ES-I3 (cell line): ENCODE measurements at regions not wholly inside any gene's neighbourhood (a gene's known extent, or its start where the extent isn't known, plus 50 kb on each side); places are given as distances from the start of the nearest gene placed in this dataset.
"Not testable (repeated sequence)": the region's sequence is repeated elsewhere in the genome, so short reads cannot be mapped to it uniquely, and the experiment has no call there.

Experiments
- H3K36me3 ChIP-seq: 2 replicates; pipeline ENCODE4 v1.6.1; 2013; ENCODE audit warnings: mild to moderate bottlenecking, low read length, control low read depth, moderate library complexity; ENCODE audit not compliant: insufficient read depth
- H3K4me1 ChIP-seq: 2 replicates; pipeline ENCODE4 v1.6.1; 2013; ENCODE audit warnings: mild to moderate bottlenecking, control low read depth, low read length; ENCODE audit not compliant: insufficient read depth
- H3K9ac ChIP-seq: 2 replicates; pipeline ENCODE4 v1.6.1; 2013; ENCODE audit warnings: low read depth, mild to moderate bottlenecking, low read length, moderate library complexity
- H3K9me3 ChIP-seq: 2 replicates; pipeline ENCODE4 v1.6.1; 2013; ENCODE audit warnings: mild to moderate bottlenecking, low read length, moderate library complexity; ENCODE audit not compliant: control insufficient read depth, insufficient read depth

GRCh38 chr5:158510479-158510878 lies 589.2 kb downstream of the EBF1 start:
- Histone ChIP-seq H3K4me1 (no peaks in the 10 kb centered on the region), H3K9ac (no peak overlapping the region), H3K36me3 (no peaks in the 10 kb centered on the region), H3K9me3 (peaks cover 3% of the 10 kb centered on the region; the same call in 1 of the 2 replicates)

- Histone ChIP-seq H3K36me3 (no peaks in the 10 kb centered on the region), H3K9ac (no peak overlapping the region), H3K9me3 (peaks cover 3% of the 10 kb centered on the region; the same call in 1 of the 2 replicates), H3K4me1 (no peaks in the 10 kb centered on the region)
Measured at GRCh38 chr5:158506648-158507047, 593.1 kb downstream of the EBF1 start.

GRCh38 chr5:158502686-158503085 lies 597.0 kb downstream of the EBF1 start:
- Histone ChIP-seq H3K9me3 (peaks cover 3% of the 10 kb centered on the region; the same call in 1 of the 2 replicates), H3K4me1 (no peaks in the 10 kb centered on the region), H3K9ac (no peak overlapping the region), H3K36me3 (no peaks in the 10 kb centered on the region)

- no peaks in the 10 kb centered on the region for H3K4me1 ChIP-seq
- no peaks in the 10 kb centered on the region for H3K9me3 ChIP-seq
- H3K9ac ChIP-seq = no peak overlapping the region
Measured at GRCh38 chr5:158499892-158500418, 599.8 kb downstream of the EBF1 start.

GRCh38 chr5:158499075-158499891 lies 600.4 kb downstream of the EBF1 start:
- no peak overlapping the region for H3K9ac ChIP-seq
- H3K4me1 ChIP-seq = no peaks in the 10 kb centered on the region
- H3K9me3 ChIP-seq = no peaks in the 10 kb centered on the region
- no peaks in the 10 kb centered on the region for H3K36me3 ChIP-seq

More at GRCh38 chr5:158499892-158500418, 599.8 kb downstream of the EBF1 start:
- no peaks in the 10 kb centered on the region for H3K36me3 ChIP-seq

- Histone ChIP-seq H3K4me1 (no peaks in the 10 kb centered on the region), H3K9me3 (no peaks in the 10 kb centered on the region), H3K36me3 (no peaks in the 10 kb centered on the region), H3K9ac (no peak overlapping the region)
Measured at GRCh38 chr5:158496624-158497023, 603.1 kb downstream of the EBF1 start.

- no peaks in the 10 kb centered on the region for H3K36me3 ChIP-seq
- H3K9ac ChIP-seq = no peak overlapping the region
- H3K9me3 ChIP-seq = no peaks in the 10 kb centered on the region
- no peaks in the 10 kb centered on the region for H3K4me1 ChIP-seq
Measured at GRCh38 chr5:158494541-158494940, 605.2 kb downstream of the EBF1 start.

GRCh38 chr5:158494044-158494443 lies 605.7 kb downstream of the EBF1 start:
- H3K4me1 ChIP-seq, H3K9me3 ChIP-seq, H3K9ac ChIP-seq: not testable (repeated sequence)

GRCh38 chr5:158492841-158493242 lies 606.9 kb downstream of the EBF1 start:
- no peak overlapping the region for H3K9ac ChIP-seq
- no peaks in the 10 kb centered on the region for H3K9me3 ChIP-seq
- no peaks in the 10 kb centered on the region for H3K36me3 ChIP-seq
- no peaks in the 10 kb centered on the region for H3K4me1 ChIP-seq

More at GRCh38 chr5:158494044-158494443, 605.7 kb downstream of the EBF1 start:
- H3K36me3 ChIP-seq = not testable (repeated sequence)

- no peaks in the 10 kb centered on the region for H3K9me3 ChIP-seq
- no peaks in the 10 kb centered on the region for H3K36me3 ChIP-seq
- H3K9ac ChIP-seq = no peak overlapping the region
- peaks cover under 1% of the 10 kb centered on the region; the same call in 1 of the 2 replicates for H3K4me1 ChIP-seq
Measured at GRCh38 chr5:158492136-158492535, 607.6 kb downstream of the EBF1 start.

GRCh38 chr5:158487664-158488063 lies 612.1 kb downstream of the EBF1 start:
- Histone ChIP-seq H3K9me3 (no peaks in the 10 kb centered on the region), H3K9ac (no peak overlapping the region), H3K4me1 (peaks cover 9% of the 10 kb centered on the region; the same call in 1 of the 2 replicates), H3K36me3 (no peaks in the 10 kb centered on the region)

GRCh38 chr5:158487156-158487555 lies 612.6 kb downstream of the EBF1 start:
- Histone ChIP-seq H3K9ac (no peak overlapping the region), H3K9me3 (no peaks in the 10 kb centered on the region)

GRCh38 chr5:158486566-158486965 lies 613.1 kb downstream of the EBF1 start:
- Histone ChIP-seq H3K9me3 (no peaks in the 10 kb centered on the region), H3K36me3 (no peaks in the 10 kb centered on the region), H3K9ac (no peak overlapping the region), H3K4me1 (peaks cover 9% of the 10 kb centered on the region; the same call in 1 of the 2 replicates)

More at GRCh38 chr5:158487156-158487555, 612.6 kb downstream of the EBF1 start:
- Histone ChIP-seq H3K36me3 (no peaks in the 10 kb centered on the region), H3K4me1 (peaks cover 9% of the 10 kb centered on the region; the same call in 1 of the 2 replicates)

GRCh38 chr5:158485604-158486081 lies 614.1 kb downstream of the EBF1 start:
- Histone ChIP-seq H3K4me1 (peaks cover 9% of the 10 kb centered on the region; the same call in 1 of the 2 replicates), H3K9ac (no peak overlapping the region), H3K9me3 (no peaks in the 10 kb centered on the region), H3K36me3 (no peaks in the 10 kb centered on the region)

- Histone ChIP-seq H3K9me3 (no peaks in the 10 kb centered on the region), H3K9ac (no peak overlapping the region), H3K36me3 (no peaks in the 10 kb centered on the region), H3K4me1 (peaks cover 9% of the 10 kb centered on the region; the same call in 1 of the 2 replicates)
Measured at GRCh38 chr5:158485047-158485446, 614.7 kb downstream of the EBF1 start.
